ENCODE measurements at regions not wholly inside any gene's neighbourhood (a gene's known extent, or its start where the extent isn't known, plus 50 kb on each side); places are given as distances from the start of the nearest gene placed in this dataset.

- no peak overlapping the region for H3K4me3 ChIP-seq (ENCODE audit: low read depth, low read length)
- TF ChIP-seq, protein P1, sequence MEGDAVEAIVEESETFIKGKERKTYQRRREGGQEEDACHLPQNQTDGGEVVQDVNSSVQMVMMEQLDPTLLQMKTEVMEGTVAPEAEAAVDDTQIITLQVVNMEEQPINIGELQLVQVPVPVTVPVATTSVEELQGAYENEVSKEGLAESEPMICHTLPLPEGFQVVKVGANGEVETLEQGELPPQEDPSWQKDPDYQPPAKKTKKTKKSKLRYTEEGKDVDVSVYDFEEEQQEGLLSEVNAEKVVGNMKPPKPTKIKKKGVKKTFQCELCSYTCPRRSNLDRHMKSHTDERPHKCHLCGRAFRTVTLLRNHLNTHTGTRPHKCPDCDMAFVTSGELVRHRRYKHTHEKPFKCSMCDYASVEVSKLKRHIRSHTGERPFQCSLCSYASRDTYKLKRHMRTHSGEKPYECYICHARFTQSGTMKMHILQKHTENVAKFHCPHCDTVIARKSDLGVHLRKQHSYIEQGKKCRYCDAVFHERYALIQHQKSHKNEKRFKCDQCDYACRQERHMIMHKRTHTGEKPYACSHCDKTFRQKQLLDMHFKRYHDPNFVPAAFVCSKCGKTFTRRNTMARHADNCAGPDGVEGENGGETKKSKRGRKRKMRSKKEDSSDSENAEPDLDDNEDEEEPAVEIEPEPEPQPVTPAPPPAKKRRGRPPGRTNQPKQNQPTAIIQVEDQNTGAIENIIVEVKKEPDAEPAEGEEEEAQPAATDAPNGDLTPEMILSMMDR (IDR thresholded peaks at IDR 0.05; ENCODE audit: insufficient read depth in 1 of 2, low read depth in 1 of 2, low read length in 1 of 2, severe bottlenecking in 1 of 2, unreplicated experiment in 1 of 2), result no peak
- Mint-ChIP-seq H3K36me3 (ENCODE audit: insufficient read depth, unreplicated experiment) (no peaks in the 10 kb centered on the region), H3K4me1 (ENCODE audit: low read depth, unreplicated experiment) (no peaks in the 10 kb centered on the region), H3K27ac (ENCODE audit: unreplicated experiment) (no peak overlapping the region), H3K4me3 (ENCODE audit: unreplicated experiment) (no peak overlapping the region), H3K9me3 (ENCODE audit: unreplicated experiment) (peaks cover 31% of the 10 kb centered on the region), H3K27me3 (ENCODE audit: insufficient read depth, unreplicated experiment) (no peaks in the 10 kb centered on the region)
- POLR2A ChIA-PET, result no interaction called here
- H3K36me3 ChIP-seq (ENCODE audit: control insufficient read depth, insufficient read depth, low read length), result no peaks in the 10 kb centered on the region
- no peaks in the 10 kb centered on the region for H3K27me3 ChIP-seq (replicated peaks; ENCODE audit: control insufficient read depth, insufficient read depth, low read length)
- BruUV-seq (replicated peaks), result no TSS peak
- DNase-seq, result no peak
- H3K9me3 ChIP-seq, result no peaks in the 10 kb centered on the region
- CTCF ChIA-PET, result no interaction called here
- intact Hi-C loops (cut with micrococcal nuclease; ENCODE audit: unreplicated experiment), result no loop called here
- H3K4me1 ChIP-seq, result no peaks in the 10 kb centered on the region
Measured at GRCh38 chr14:43119672-43120071, 1387.4 kb downstream of the FSCB start.

GRCh38 chr14:43116341-43116740, 1390.7 kb downstream of the FSCB start:
- Mint-ChIP-seq H3K27me3 (ENCODE audit: insufficient read depth, unreplicated experiment) (no peaks in the 10 kb centered on the region), H3K9me3 (ENCODE audit: unreplicated experiment) (peaks cover 31% of the 10 kb centered on the region), H3K27ac (ENCODE audit: unreplicated experiment) (no peak overlapping the region), H3K4me1 (ENCODE audit: low read depth, unreplicated experiment) (no peaks in the 10 kb centered on the region), H3K36me3 (ENCODE audit: insufficient read depth, unreplicated experiment) (no peaks in the 10 kb centered on the region), H3K4me3 (ENCODE audit: unreplicated experiment) (no peak overlapping the region)
- intact Hi-C loops (cut with micrococcal nuclease; ENCODE audit: unreplicated experiment), result no loop called here
- no TSS peak for BruUV-seq (replicated peaks)
- CTCF ChIA-PET, result no interaction called here
- TF ChIP-seq, protein P1 (IDR thresholded peaks at IDR 0.05; ENCODE audit: insufficient read depth in 1 of 2, low read depth in 1 of 2, low read length in 1 of 2, severe bottlenecking in 1 of 2, unreplicated experiment in 1 of 2), result no peak
- Histone ChIP-seq H3K4me1 (no peaks in the 10 kb centered on the region), H3K36me3 (ENCODE audit: control insufficient read depth, insufficient read depth, low read length) (no peaks in the 10 kb centered on the region), H3K4me3 (ENCODE audit: low read depth, low read length) (no peak overlapping the region), H3K27me3 (replicated peaks; ENCODE audit: control insufficient read depth, insufficient read depth, low read length) (no peaks in the 10 kb centered on the region), H3K9me3 (no peaks in the 10 kb centered on the region)
- DNase-seq, result no peak
- POLR2A ChIA-PET, result no interaction called here

- BruUV-seq (replicated peaks), result no TSS peak
- TF ChIP-seq, protein P1 (IDR thresholded peaks at IDR 0.05; ENCODE audit: insufficient read depth in 1 of 2, low read depth in 1 of 2, low read length in 1 of 2, severe bottlenecking in 1 of 2, unreplicated experiment in 1 of 2), result no peak
Measured at GRCh38 chr14:43105305-43105704, 1401.8 kb downstream of the FSCB start.

More at GRCh38 chr14:43105305-43105704, 1401.8 kb downstream of the FSCB start:
- H3K4me3 Mint-ChIP-seq (ENCODE audit: unreplicated experiment), result no peak overlapping the region
- no peaks in the 10 kb centered on the region for H3K4me1 Mint-ChIP-seq (ENCODE audit: low read depth, unreplicated experiment)
- H3K4me1 ChIP-seq, result no peaks in the 10 kb centered on the region
- no peaks in the 10 kb centered on the region for H3K9me3 Mint-ChIP-seq (ENCODE audit: unreplicated experiment)
- H3K27me3 Mint-ChIP-seq (ENCODE audit: insufficient read depth, unreplicated experiment), result no peaks in the 10 kb centered on the region
- no peaks in the 10 kb centered on the region for H3K27me3 ChIP-seq (replicated peaks; ENCODE audit: control insufficient read depth, insufficient read depth, low read length)
- no peak overlapping the region for H3K4me3 ChIP-seq (ENCODE audit: low read depth, low read length)
- CTCF ChIA-PET, result no interaction called here
- no peak overlapping the region for H3K27ac Mint-ChIP-seq (ENCODE audit: unreplicated experiment)
- no peaks in the 10 kb centered on the region for H3K36me3 ChIP-seq (ENCODE audit: control insufficient read depth, insufficient read depth, low read length)
- POLR2A ChIA-PET, result no interaction called here
- intact Hi-C loops (cut with micrococcal nuclease; ENCODE audit: unreplicated experiment), result no loop called here
- DNase-seq, result no peak
- no peaks in the 10 kb centered on the region for H3K9me3 ChIP-seq
- H3K36me3 Mint-ChIP-seq (ENCODE audit: insufficient read depth, unreplicated experiment), result no peaks in the 10 kb centered on the region

All from Caco-2 (cell line).